ENCODE measurements at regions not wholly inside any gene's neighbourhood (a gene's known extent, or its start where the extent isn't known, plus 50 kb on each side); places are given as distances from the start of the nearest gene placed in this dataset.

DNA sequence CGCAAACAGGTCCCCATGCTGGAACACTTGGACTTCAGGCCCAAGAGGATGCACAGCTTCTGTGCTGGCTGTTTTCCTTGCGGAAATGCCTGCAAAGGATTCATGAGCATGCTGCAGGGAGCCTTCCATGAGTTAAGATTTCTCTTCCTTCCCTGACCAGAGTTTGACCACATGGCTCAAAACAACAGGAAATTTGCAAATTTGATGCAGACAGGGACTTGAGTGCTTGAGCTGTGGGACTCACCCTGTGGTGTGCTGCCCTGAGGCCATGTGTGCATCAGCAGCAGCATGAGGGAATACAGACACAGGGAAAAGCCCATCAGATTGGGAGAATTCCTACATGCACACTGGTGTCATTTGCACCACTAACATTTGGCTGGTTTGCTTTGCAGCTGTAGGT lies 195.4 kb downstream of the CDC14C start:
- ATAC-seq (replicated peaks in 1 of 2) = no peak
- no peaks in the 10 kb centered on the region for H3K27me3 Mint-ChIP-seq (ENCODE audit: low read depth)
- H3K9me3 Mint-ChIP-seq = peaks cover 2 to 5% of the 10 kb centered on the region in 2 donors

DNA sequence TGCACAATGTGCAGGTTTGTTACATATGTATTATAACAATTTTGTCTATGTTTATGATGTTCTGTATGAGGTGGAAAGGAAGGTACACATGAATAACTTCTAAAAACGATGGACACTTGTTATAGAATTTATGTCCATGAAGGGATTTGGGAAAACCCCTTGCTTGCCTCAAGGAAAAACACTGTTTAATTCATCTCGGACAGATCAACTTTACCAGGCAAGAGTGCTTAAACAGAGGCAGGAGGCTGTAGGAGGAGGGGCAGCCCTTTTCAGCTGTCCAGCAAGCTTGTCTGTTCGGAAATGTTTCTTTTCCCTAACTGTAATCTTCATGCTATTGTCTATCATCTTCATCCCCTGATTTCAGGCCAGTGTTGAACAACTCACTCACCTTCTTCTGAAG lies 200.9 kb downstream of the CDC14C start:
- no peaks in the 10 kb centered on the region for H3K36me3 Mint-ChIP-seq (ENCODE audit: insufficient read depth in 2 of 2)
- ATAC-seq (replicated peaks in 1 of 2) (no peak), DNase-seq (no peak)
- peaks cover 4 to 7% of the 10 kb centered on the region in 2 donors for H3K9me3 Mint-ChIP-seq
- no peak overlapping the region for H3K27ac Mint-ChIP-seq
- H3K27me3 Mint-ChIP-seq (ENCODE audit: low read depth) = no peaks in the 10 kb centered on the region
- no peaks in the 10 kb centered on the region for H3K4me1 Mint-ChIP-seq (ENCODE audit: low read depth)
- H3K4me3 Mint-ChIP-seq = no peak overlapping the region

More for the DNA sequence above, 195.4 kb downstream of the CDC14C start:
- no peaks in the 10 kb centered on the region for H3K4me1 Mint-ChIP-seq (ENCODE audit: low read depth)
- H3K4me3 Mint-ChIP-seq = no peak overlapping the region
- DNase-seq = no peak
- no peaks in the 10 kb centered on the region for H3K36me3 Mint-ChIP-seq (ENCODE audit: insufficient read depth in 2 of 2)
- no peak overlapping the region for H3K27ac Mint-ChIP-seq

DNA sequence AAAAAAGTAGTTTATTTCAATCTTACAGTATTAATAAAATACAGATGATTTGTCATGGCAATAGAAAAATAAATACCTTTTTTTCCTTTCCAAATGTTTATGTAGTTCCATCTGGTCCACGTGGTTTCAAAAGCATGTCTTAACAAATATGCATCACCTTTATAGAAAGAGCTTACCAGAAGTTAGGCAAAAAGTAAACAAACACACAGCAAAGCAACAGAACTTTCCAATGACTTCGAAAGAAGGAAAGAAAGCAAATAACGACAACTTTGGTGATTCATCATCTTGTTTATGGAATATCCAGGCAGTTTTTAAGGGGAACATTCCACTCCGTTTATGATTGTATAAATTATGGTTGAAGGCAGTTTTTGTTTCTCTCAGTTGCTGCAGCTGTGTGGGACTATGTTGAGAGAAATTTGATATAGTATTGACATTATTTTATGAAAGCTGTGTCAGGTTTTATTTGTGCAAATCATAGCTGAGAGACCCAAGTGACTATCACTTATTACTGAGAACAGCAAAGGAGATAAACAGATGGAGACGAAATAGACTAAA lies 203.1 kb downstream of the CDC14C start:
- Mint-ChIP-seq H3K4me1 (ENCODE audit: low read depth) (no peaks in the 10 kb centered on the region), H3K27me3 (ENCODE audit: low read depth) (no peaks in the 10 kb centered on the region), H3K27ac (no peak overlapping the region), H3K36me3 (ENCODE audit: insufficient read depth in 2 of 2) (no peaks in the 10 kb centered on the region), H3K4me3 (no peak overlapping the region), H3K9me3 (peaks cover 4 to 7% of the 10 kb centered on the region in 2 donors)
- ATAC-seq (replicated peaks in 1 of 2) = no peak
- DNase-seq = no peak

DNA sequence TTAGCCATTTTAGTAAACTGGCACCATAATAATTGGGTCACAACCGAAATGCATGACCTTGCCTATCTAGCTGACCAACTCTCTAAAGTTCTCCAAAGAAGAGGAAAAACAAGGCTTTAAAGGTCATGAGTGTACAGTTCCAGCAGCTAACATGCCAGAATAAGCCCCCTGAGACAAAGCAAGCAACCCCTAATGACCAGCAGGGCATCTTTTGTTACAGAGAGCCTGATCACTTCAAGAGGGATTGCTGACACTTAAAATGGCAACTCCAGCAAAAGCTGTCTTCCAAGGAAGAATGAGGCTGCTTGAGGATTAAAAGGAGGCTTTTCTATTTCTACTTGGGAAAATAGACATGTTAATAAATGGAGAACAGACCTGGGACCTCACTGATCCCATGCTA lies 213.6 kb downstream of the CDC14C start:
- DNase-seq (no peak), ATAC-seq (replicated peaks in 1 of 2) (no peak)
- Mint-ChIP-seq H3K36me3 (ENCODE audit: insufficient read depth in 2 of 2) (no peaks in the 10 kb centered on the region), H3K4me3 (no peak overlapping the region), H3K4me1 (ENCODE audit: low read depth) (no peaks in the 10 kb centered on the region), H3K9me3 (peaks cover 1 to 7% of the 10 kb centered on the region in 2 donors), H3K27me3 (ENCODE audit: low read depth) (no peaks in the 10 kb centered on the region), H3K27ac (no peak overlapping the region)

DNA sequence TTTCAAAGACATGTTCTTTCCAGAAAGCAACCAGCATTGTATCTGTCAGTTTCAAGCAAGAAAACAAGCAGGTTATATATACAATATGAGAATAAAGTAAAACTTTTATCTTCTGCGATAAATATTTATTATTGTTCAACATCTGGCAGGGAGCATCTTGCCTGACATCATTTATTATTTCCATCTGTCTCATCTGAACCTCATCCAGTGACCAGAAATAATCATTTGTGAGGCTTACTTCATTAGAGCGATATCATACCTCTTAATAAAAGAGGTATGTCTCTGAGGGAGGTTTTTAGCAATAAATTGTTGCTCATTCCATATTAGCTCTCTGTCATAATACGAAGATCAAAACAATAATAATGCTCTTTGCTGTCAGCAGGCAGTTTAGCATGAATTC lies 226.1 kb downstream of the CDC14C start:
- H3K27ac Mint-ChIP-seq = no peak overlapping the region
- H3K36me3 Mint-ChIP-seq (ENCODE audit: insufficient read depth in 2 of 2) = no peaks in the 10 kb centered on the region
- H3K27me3 Mint-ChIP-seq (ENCODE audit: low read depth) = no peaks in the 10 kb centered on the region
- no peak for DNase-seq
- no peak for ATAC-seq (replicated peaks in 1 of 2)
- no peak overlapping the region for H3K4me3 Mint-ChIP-seq
- peaks cover 3 to 5% of the 10 kb centered on the region in 2 donors for H3K9me3 Mint-ChIP-seq
- no peaks in the 10 kb centered on the region for H3K4me1 Mint-ChIP-seq (ENCODE audit: low read depth)

DNA sequence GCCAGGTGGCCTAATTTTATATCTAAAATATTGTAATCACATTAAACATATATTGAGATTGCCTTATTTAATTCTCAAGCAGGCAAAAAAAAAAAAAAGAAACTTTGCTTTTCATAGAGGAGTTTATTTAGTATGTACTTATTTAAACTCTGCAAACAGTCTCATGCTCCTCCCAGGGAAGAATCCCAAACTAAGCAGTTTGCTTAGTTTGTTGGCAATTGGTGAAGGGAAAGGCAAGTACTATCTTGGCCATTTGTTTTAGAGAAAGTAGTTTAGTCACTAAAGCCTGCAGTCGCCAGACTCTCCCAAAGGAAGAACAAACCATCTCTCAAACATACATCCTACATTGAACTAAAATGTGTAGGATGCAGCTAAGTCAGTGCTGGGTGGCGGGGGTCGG lies 226.8 kb downstream of the CDC14C start:
- H3K4me1 Mint-ChIP-seq (ENCODE audit: low read depth) = no peaks in the 10 kb centered on the region
- no peaks in the 10 kb centered on the region for H3K36me3 Mint-ChIP-seq (ENCODE audit: insufficient read depth in 2 of 2)
- no peak for ATAC-seq (replicated peaks in 1 of 2)
- H3K27ac Mint-ChIP-seq = no peak overlapping the region
- DNase-seq = no peak
- peaks cover 3 to 5% of the 10 kb centered on the region in 2 donors for H3K9me3 Mint-ChIP-seq
- no peak overlapping the region for H3K4me3 Mint-ChIP-seq
- no peaks in the 10 kb centered on the region for H3K27me3 Mint-ChIP-seq (ENCODE audit: low read depth)

DNA sequence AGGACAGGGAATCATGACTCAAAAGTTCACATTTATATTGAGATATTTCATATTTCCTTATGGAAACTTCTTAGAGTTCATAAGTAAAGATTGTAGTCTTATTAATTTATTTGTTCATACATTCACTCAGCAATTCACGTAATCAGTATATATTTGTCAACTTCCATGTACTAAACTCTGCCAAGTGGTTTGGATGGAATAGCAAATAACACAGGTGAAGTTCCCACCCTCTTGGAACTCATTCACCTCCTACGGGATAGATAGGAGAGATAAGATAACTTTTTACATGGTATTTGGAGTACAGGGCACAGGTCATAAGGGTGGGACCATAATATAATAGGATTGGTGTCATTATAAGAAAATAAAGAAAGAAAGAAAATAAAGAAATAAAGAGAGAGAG lies 234.0 kb downstream of the CDC14C start:
- ATAC-seq (replicated peaks in 1 of 2) = no peak
- Mint-ChIP-seq H3K4me3 (no peak overlapping the region), H3K27me3 (ENCODE audit: low read depth) (no peaks in the 10 kb centered on the region), H3K36me3 (ENCODE audit: insufficient read depth in 2 of 2) (no peaks in the 10 kb centered on the region), H3K4me1 (ENCODE audit: low read depth) (no peaks in the 10 kb centered on the region), H3K27ac (no peak overlapping the region), H3K9me3 (no peaks in the 10 kb centered on the region)
- DNase-seq = no peak

DNA sequence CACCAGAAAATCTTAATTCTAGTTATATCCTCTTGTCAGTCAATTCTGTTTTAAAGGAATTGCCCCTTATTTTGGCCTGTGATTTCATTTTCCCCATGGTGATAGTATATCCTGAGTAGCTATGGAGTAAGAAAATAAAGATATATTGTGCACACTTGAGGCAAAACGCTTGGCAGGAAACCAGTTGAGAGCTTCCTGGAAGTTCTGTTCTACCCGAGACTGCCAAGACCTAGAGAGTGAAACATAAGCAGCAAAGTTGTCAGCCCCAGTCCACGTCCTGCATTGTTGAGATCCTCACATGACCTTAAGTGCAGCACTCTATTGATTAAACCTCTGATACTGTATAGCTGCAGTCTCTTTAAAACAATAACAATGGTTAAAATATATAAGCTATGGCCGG lies 235.2 kb downstream of the CDC14C start:
- ATAC-seq (replicated peaks in 1 of 2) (no peak), DNase-seq (no peak)
- Mint-ChIP-seq H3K27me3 (ENCODE audit: low read depth) (no peaks in the 10 kb centered on the region), H3K9me3 (no peaks in the 10 kb centered on the region), H3K36me3 (ENCODE audit: insufficient read depth in 2 of 2) (no peaks in the 10 kb centered on the region), H3K4me1 (ENCODE audit: low read depth) (no peaks in the 10 kb centered on the region), H3K4me3 (no peak overlapping the region), H3K27ac (no peak overlapping the region)

DNA sequence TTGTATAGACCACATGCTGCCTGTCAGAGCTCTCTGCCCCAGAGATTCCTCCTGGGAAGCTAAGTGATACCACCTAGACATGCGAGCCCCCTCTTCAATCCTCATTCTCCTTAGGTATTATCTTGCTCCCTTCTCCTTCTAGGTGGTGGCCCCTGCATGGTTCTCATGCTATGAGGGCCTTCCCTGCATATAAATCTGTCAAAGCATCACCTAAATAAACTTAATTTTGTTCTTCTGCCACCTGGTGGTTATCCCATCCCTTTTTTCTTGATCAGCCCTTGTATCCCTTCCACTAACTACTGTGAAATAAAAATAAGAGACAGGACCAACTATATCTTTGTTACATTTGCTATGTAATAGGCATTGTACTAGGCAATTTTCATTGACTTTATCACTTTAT lies 242.1 kb downstream of the CDC14C start:
- H3K4me1 Mint-ChIP-seq (ENCODE audit: low read depth) = no peaks in the 10 kb centered on the region
- H3K27me3 Mint-ChIP-seq (ENCODE audit: low read depth) = no peaks in the 10 kb centered on the region
- H3K4me3 Mint-ChIP-seq = no peak overlapping the region
- DNase-seq = no peak
- H3K36me3 Mint-ChIP-seq (ENCODE audit: insufficient read depth in 2 of 2) = no peaks in the 10 kb centered on the region
- peaks cover 0 to 1% of the 10 kb centered on the region in 2 donors for H3K9me3 Mint-ChIP-seq
- ATAC-seq (replicated peaks in 1 of 2) = no peak
- no peak overlapping the region for H3K27ac Mint-ChIP-seq

DNA sequence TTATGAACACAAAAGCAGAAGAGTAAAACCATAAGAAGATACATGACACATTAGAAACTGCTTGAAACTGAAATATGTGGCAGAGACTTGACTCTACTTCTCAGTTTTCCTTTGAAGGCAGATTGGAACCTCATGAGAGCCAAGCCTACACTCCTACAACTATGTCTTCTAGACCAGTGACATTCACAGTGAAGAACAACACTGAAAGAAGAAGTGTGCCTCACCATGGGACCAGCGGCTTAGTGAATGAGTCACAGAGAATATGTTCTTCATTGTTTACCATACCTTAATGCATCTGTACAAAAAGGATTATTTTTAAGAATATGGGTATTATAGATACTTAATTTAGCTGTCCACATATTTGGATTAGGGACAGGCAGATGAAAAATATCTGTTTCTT lies 248.3 kb downstream of the CDC14C start:
- Mint-ChIP-seq H3K27me3 (ENCODE audit: low read depth) (no peaks in the 10 kb centered on the region), H3K27ac (no peak overlapping the region), H3K4me1 (ENCODE audit: low read depth) (no peaks in the 10 kb centered on the region), H3K36me3 (ENCODE audit: insufficient read depth in 2 of 2) (no peaks in the 10 kb centered on the region), H3K4me3 (no peak overlapping the region), H3K9me3 (peaks cover 1 to 2% of the 10 kb centered on the region in 2 donors)
- ATAC-seq (replicated peaks in 1 of 2) = no peak
- DNase-seq = no peak

DNA sequence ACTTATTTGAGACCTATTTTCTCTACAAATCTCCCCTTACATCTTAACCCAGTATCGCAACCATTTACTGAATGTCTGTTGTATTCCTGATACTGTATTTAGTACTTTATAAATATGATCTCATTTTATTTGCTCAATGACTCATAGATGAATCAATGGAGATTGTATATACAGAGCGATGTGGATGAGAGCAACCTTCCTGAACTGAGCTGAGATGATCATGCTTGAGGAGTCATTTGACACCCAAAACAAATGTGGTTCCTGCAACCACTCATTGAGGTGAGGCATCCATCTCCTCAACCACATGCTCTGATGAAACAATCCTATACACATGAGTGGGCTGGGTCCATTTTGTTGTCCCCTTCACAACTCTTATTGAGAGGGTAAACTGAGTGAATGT lies 250.0 kb downstream of the CDC14C start:
- no peaks in the 10 kb centered on the region for H3K27me3 Mint-ChIP-seq (ENCODE audit: low read depth)
- no peak overlapping the region for H3K27ac Mint-ChIP-seq
- no peak overlapping the region for H3K4me3 Mint-ChIP-seq
- H3K4me1 Mint-ChIP-seq (ENCODE audit: low read depth) = no peaks in the 10 kb centered on the region
- H3K36me3 Mint-ChIP-seq (ENCODE audit: insufficient read depth in 2 of 2) = no peaks in the 10 kb centered on the region
- ATAC-seq (replicated peaks in 1 of 2) (no peak), DNase-seq (no peak)
- peaks cover 1 to 7% of the 10 kb centered on the region in 2 donors for H3K9me3 Mint-ChIP-seq

DNA sequence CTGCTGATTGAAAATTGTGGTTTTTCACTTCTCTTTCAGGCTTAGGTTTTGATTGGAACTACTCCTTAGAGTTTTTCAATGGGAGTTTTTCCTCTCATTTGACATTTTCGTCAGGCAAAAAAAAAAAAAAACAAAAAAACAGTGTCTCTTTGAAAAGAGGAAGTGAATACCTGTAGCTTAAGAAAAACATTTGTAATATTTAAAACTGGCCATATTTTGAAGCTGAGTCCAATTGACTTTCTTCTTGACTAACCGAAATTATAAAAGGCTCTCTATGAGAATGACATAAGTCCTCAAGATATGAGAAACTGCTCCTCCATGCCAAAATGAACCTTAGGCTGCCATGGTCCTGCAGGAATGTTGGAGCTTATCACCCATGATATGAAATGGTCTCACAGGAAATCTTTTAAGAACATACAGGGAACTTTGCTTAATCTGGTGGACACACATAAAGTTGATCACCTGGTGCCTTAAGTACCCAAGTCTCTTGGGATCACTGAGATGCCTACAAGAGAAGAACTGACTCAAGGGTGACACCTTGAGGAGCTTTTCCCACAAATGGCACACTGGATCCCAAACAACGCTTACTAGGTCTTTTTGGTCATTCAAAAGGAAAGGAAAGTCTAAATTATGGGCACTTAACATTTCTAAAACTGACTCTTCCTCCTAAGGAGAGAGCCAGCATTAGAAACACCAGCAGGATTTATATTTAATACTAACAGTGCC lies 263.4 kb downstream of the CDC14C start:
- no peaks in the 10 kb centered on the region for H3K27me3 Mint-ChIP-seq (ENCODE audit: low read depth)
- no peaks in the 10 kb centered on the region for H3K4me1 Mint-ChIP-seq (ENCODE audit: low read depth)
- H3K9me3 Mint-ChIP-seq = no peaks in the 10 kb centered on the region
- H3K4me3 Mint-ChIP-seq = no peak overlapping the region
- DNase-seq (no peak), ATAC-seq (replicated peaks in 1 of 2) (no peak)
- H3K36me3 Mint-ChIP-seq (ENCODE audit: insufficient read depth in 2 of 2) = no peaks in the 10 kb centered on the region
- H3K27ac Mint-ChIP-seq = no peak overlapping the region

DNA sequence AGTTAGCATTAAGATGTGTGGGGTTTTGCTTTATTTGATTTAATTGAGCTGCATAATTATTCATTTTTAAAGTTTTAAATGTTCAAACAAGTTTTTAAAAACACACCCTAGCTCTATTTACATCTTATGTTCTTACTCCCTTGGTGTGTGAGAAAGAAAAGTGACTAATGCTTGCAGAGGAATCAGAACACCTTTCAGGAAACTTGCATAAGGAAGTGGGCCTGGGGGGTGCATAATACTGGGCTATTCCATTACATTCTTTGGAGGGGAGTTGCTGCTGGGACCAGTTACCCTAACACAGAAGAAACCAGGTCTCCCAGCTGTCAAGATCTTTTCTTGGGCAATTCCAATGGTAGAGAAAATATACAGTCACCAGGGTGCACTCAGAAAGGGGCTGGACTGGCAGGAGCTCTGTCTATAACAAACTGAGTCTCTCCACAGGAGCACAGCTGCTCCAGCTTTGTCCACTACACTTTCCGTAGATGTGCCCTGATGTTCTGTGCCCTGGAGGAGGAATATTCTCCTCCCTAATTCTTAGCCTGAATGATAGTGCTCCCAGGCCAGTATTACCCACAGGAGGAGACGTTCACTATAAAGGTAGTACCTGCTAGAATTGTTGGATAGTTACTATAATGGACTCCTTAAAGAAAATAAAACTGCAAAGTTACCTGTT lies 304.2 kb downstream of the CDC14C start:
- ATAC-seq (replicated peaks in 1 of 2) (no peak), DNase-seq (no peak)
- Mint-ChIP-seq H3K36me3 (ENCODE audit: insufficient read depth in 2 of 2) (no peaks in the 10 kb centered on the region), H3K27ac (no peak overlapping the region), H3K9me3 (peaks cover 2 to 7% of the 10 kb centered on the region in 2 donors), H3K27me3 (ENCODE audit: low read depth) (no peaks in the 10 kb centered on the region), H3K4me1 (ENCODE audit: low read depth) (no peaks in the 10 kb centered on the region), H3K4me3 (no peak overlapping the region)
